ENCODE measurements at regions not wholly inside any gene's neighbourhood (a gene's known extent, or its start where the extent isn't known, plus 50 kb on each side); places are given as distances from the start of the nearest gene placed in this dataset.

DNA sequence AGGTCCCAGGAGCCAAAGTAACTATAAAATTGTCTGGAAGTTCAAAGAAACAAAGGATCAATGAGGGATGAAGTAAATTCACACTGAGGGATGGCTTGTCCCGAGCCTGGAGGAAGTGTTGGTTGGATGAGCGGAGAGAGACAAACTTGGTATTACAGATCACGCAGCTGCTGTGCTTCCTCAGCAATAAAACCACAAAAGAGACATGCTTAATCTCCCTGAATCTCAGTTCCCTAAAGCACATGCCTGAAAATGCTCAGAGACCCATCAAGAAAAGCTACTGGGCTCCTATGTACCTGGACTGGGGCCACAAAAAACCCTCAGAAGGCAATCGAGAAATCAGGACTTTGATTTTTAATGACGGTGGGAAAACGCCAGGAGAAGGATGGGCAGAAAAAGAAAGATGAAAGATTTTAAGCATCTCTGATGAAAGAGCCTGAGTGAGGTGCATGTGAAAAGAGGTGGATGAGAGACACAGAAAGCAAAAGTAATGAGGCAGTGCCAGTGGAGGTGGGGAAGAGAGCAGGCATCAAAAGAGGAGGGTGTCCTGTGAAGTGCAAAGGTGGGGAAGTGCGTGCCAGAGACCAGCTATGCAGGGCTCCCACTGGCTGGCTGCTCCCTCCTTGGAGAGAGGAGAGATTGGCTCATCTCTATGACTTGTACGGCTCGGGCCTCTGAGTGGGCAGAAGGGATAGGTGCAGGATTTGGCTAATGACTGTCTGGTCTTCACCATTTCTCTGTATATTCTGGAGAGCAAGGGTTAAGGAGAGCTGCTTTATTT, 143.7 kb downstream of the ABCC12 start:
- ChIA-PET CTCF (ENCODE audit: partially characterized antibody) (interaction anchor here (1.2 to 1.5 kb wide), 2 partner anchors 16 to 58 kb away, joined by 3 to 6 read pairs; no protein-coding TSS in a partner anchor), POLR2A (ENCODE audit: partially characterized antibody) (no interaction called here)
- Histone ChIP-seq H3K9ac (replicated peaks in 1 of 4; ENCODE audit: extremely low read depth in 1 of 4, low read depth in 3 of 4, low read length in 3 of 4) (no peak overlapping the region), H4K20me1 (replicated peaks in 1 of 2; ENCODE audit: control insufficient read depth in 1 of 2, insufficient read depth in 2 of 2, low read length in 2 of 2) (no peaks in the 10 kb centered on the region), H3K79me2 (ENCODE audit: control insufficient read depth in 1 of 2, insufficient read depth in 2 of 2, low read length in 2 of 2) (no peaks in the 10 kb centered on the region), H3K23me2 (ENCODE audit: low read depth, low read length) (no peaks in the 10 kb centered on the region), H3K4me3 (ENCODE audit: extremely low read depth in 1 of 4, insufficient read depth in 2 of 4, low read depth in 3 of 4, low read length in 4 of 4) (no peak overlapping the region), H3K36me3 (ENCODE audit: control insufficient read depth in 2 of 4, insufficient read depth in 4 of 4, low read length in 3 of 4) (no peaks in the 10 kb centered on the region), H4K5ac (ENCODE audit: insufficient read length, low read depth, low read length) (no peak overlapping the region), H2BK5ac (ENCODE audit: low read depth, low read length) (no peak overlapping the region), H3K27me3 (replicated peaks in 1 of 4; ENCODE audit: control insufficient read depth in 3 of 4, extremely low read depth in 1 of 4, insufficient read depth in 3 of 4, low read length in 3 of 4) (no peaks in the 10 kb centered on the region), H2AFZ (ENCODE audit: low read length) (no peak overlapping the region), H3K4me1 (replicated peaks in 1 of 4; ENCODE audit: control insufficient read depth in 3 of 4, insufficient read depth in 4 of 4, low read length in 3 of 4) (no peaks in the 10 kb centered on the region), H3K4ac (replicated peaks; ENCODE audit: insufficient read length, low read depth, low read length) (no peak overlapping the region), H2BK120ac (replicated peaks; ENCODE audit: low read depth, low read length) (no peak overlapping the region), H3K79me1 (ENCODE audit: low read depth, low read length) (no peaks in the 10 kb centered on the region), H3K14ac (ENCODE audit: insufficient read length) (no peak overlapping the region), H3K23ac (ENCODE audit: insufficient read length) (no peak overlapping the region), H3K4me2 (ENCODE audit: insufficient read depth in 1 of 2, low read depth in 2 of 2, low read length in 2 of 2) (no peak overlapping the region), H3K27ac (ENCODE audit: low read depth, low read length) (no peak overlapping the region), H4K8ac (ENCODE audit: extremely low read depth, insufficient read depth, low read length) (no peak overlapping the region), H3K9me3 (ENCODE audit: insufficient read depth in 2 of 2, low read depth in 1 of 2, low read length in 1 of 2) (no peaks in the 10 kb centered on the region), H2AK5ac (ENCODE audit: low read depth, low read length) (no peak overlapping the region), H4K91ac (replicated peaks; ENCODE audit: insufficient read length, low read length) (no peak overlapping the region), H2BK15ac (ENCODE audit: low read length) (no peak overlapping the region), H2BK12ac (ENCODE audit: low read depth, low read length) (no peak overlapping the region), H3K56ac (replicated peaks; ENCODE audit: insufficient read length, low read depth, low read length) (no peak overlapping the region), H2BK20ac (ENCODE audit: low read length) (no peak overlapping the region), H3K18ac (ENCODE audit: extremely low read depth, low read length) (no peak overlapping the region)
- FAIRE-seq, result no peak
- no peak for TF ChIP-seq EZH2 (IDR thresholded peaks at IDR 0.05; ENCODE audit: low read depth, low read length, severe bottlenecking)
- no peak for TF ChIP-seq EP300 (IDR thresholded peaks at IDR 0.05; ENCODE audit: borderline replicate concordance in 1 of 2, low read depth in 2 of 2, low read length in 2 of 2)
- TF ChIP-seq CBX5 (IDR thresholded peaks at IDR 0.05; ENCODE audit: low read depth, low read length), result no peak
- DNase-seq (ENCODE audit: low read depth in 1 of 2, low spot score in 2 of 2), result no peak
- 94% methylated on average over 9 of the region's 9 CpGs; no CpG with 5 or more reads in 1 of the 2 experiments for WGBS, 2 experiments (ENCODE audit: extremely low coverage in 1 of 2, insufficient coverage in 1 of 2, insufficient read length in 1 of 2, insufficient replicate concordance in 2 of 2, low coverage in 1 of 2, low lambda C conversion rate in 2 of 2, missing lambda C conversion rate in 1 of 2)
